ENCODE measurements at regions not wholly inside any gene's neighbourhood (a gene's known extent, or its start where the extent isn't known, plus 50 kb on each side); places are given as distances from the start of the nearest gene placed in this dataset.

DNA sequence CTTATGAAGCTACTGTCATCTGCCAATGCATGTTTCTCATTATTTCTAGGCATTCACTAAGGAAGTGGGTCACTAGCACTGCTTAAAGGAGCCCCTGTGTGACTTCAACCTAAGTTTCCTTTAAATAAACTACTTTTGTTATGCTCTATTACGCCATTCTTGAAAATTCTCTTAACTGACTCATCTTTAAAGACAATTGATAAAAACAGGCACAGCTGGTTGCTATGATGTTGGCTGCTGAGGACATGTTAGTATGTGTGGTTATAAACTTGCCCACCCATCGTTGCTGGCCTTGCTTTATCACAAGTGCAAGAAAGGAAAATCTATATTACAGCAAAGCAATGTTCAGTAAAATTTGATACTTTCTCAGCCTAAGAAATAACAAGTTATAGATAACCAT lies 75.8 kb upstream of the CNTNAP4 start:
- Histone ChIP-seq H3K9me3 (peaks cover 0 to 6% (median 0%) of the 10 kb centered on the region in 11 donors), H3K27me3 (peaks cover 0 to 3% (median 0%) of the 10 kb centered on the region in 7 donors), H3K36me3 (no peaks in the 10 kb centered on the region), H3K4me3 (no peak overlapping the region), H3K4me1 (no peaks in the 10 kb centered on the region), H3K27ac (no peak overlapping the region)
- ATAC-seq = no peak
- intact Hi-C loops (cut with DNase I) = no loop called here
- TF ChIP-seq, protein P1, sequence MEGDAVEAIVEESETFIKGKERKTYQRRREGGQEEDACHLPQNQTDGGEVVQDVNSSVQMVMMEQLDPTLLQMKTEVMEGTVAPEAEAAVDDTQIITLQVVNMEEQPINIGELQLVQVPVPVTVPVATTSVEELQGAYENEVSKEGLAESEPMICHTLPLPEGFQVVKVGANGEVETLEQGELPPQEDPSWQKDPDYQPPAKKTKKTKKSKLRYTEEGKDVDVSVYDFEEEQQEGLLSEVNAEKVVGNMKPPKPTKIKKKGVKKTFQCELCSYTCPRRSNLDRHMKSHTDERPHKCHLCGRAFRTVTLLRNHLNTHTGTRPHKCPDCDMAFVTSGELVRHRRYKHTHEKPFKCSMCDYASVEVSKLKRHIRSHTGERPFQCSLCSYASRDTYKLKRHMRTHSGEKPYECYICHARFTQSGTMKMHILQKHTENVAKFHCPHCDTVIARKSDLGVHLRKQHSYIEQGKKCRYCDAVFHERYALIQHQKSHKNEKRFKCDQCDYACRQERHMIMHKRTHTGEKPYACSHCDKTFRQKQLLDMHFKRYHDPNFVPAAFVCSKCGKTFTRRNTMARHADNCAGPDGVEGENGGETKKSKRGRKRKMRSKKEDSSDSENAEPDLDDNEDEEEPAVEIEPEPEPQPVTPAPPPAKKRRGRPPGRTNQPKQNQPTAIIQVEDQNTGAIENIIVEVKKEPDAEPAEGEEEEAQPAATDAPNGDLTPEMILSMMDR (IDR thresholded peaks at IDR 0.05) = no peak
- WGBS, 2 donors = 64 to 66% methylated on average over 2 of the region's 2 CpGs
- no peak for DNase-seq

DNA sequence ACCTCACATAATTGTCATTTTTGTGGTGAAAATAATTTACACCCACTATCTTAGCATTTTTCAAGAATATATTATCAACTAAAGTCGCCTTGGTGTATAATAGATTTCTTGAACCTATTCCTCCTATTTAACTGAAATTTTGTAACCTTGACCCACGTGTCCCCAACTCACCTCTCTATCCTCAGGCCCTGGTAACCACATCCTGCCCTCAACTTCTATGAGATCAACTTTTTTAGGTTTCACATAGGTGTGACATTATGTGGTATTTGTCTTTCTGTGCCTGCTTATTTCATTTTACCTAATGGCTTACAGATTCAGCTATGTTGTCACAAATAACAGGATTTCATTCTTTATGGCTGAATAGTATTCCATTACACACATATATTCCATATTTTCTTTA lies 73.0 kb upstream of the CNTNAP4 start:
- intact Hi-C loops (cut with DNase I) = no loop called here
- WGBS, 2 donors = 36 to 73% methylated on average over 2 of the region's 2 CpGs
- H3K27ac ChIP-seq = no peak overlapping the region
- TF ChIP-seq, protein P1 (IDR thresholded peaks at IDR 0.05) = no peak
- H3K4me3 ChIP-seq = no peak overlapping the region
- no peaks in the 10 kb centered on the region for H3K4me1 ChIP-seq
- ATAC-seq (no peak), DNase-seq (no peak)
- no peaks in the 10 kb centered on the region for H3K27me3 ChIP-seq
- no peaks in the 10 kb centered on the region for H3K36me3 ChIP-seq
- peaks cover 0 to 6% (median 0%) of the 10 kb centered on the region in 11 donors for H3K9me3 ChIP-seq

DNA sequence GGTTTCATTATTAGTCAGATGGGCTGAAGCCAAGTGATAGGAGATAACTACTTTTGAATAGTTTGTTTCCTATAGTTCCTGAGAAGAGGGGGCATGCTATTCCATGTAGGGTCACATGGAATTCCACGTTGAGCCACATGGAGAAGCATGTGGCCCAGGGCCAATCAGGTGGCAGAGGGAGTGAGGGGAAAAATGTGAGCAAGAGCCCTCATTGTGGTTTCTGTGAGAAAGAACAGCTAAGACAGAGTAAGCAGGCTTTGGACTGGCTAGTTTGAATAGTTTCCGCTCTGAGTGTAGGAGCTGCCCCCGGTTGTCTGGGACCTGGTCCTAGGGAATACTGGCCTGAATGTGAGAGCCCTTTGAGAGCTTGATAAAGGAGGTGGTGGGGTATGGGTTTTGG lies 69.9 kb upstream of the CNTNAP4 start:
- WGBS, 2 donors = 41 to 63% methylated on average over 3 of the region's 3 CpGs

DNA sequence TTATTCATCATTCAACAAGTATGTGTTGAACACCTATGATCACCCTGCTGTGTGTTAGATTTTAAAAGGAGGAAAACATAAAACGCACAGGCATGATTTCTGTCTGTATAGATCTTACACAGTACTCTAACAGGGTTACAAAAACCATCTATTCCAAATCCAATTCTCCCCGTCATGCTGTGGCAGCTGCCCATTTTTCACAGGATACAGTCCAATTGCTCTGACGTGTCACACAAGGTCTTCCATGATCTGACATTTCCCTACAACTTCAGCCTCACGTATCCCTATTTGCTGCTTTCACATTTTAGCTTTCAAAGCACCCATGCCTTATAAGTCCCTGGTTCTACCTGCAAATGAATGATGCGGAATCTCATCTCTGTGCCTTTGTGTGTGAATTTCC lies 67.0 kb upstream of the CNTNAP4 start:
- Histone ChIP-seq H3K4me3 (no peak overlapping the region), H3K9me3 (peaks cover 0 to 13% (median 0%) of the 10 kb centered on the region in 11 donors), H3K4me1 (no peaks in the 10 kb centered on the region), H3K27ac (no peak overlapping the region), H3K36me3 (no peaks in the 10 kb centered on the region), H3K27me3 (no peaks in the 10 kb centered on the region)
- WGBS, 2 donors = 64 to 69% methylated on average over 5 of the region's 5 CpGs
- intact Hi-C loops (cut with DNase I) = no loop called here
- no peak for ATAC-seq
- TF ChIP-seq, protein P1 (IDR thresholded peaks at IDR 0.05) = no peak
- no peak for DNase-seq

More for the DNA sequence above, 69.9 kb upstream of the CNTNAP4 start:
- Histone ChIP-seq H3K27ac (no peak overlapping the region), H3K27me3 (no peaks in the 10 kb centered on the region), H3K4me1 (no peaks in the 10 kb centered on the region), H3K4me3 (no peak overlapping the region), H3K36me3 (no peaks in the 10 kb centered on the region), H3K9me3 (peaks cover 0 to 6% (median 0%) of the 10 kb centered on the region in 11 donors)
- DNase-seq = no peak
- TF ChIP-seq, protein P1 (IDR thresholded peaks at IDR 0.05) = no peak
- no peak for ATAC-seq
- intact Hi-C loops (cut with DNase I) = no loop called here
